C4-2B (cell line): ENCODE measurements at regions not wholly inside any gene's neighbourhood (a gene's known extent, or its start where the extent isn't known, plus 50 kb on each side); places are given as distances from the start of the nearest gene placed in this dataset.

Experiments used
- CTCF ChIP-seq: fragments of 450-650 bp; conservative IDR thresholded peaks from 2 replicates; pipeline ENCODE4 v1.5.1; 2017; ENCODE audit warnings: mild to moderate bottlenecking
- ZFX ChIP-seq: fragments of 450-650 bp; IDR thresholded peaks from 2 replicates; pipeline ENCODE4 v1.6.1; 2017

GRCh38 chr18:62457877-62458276 lies 64.9 kb upstream of the ZCCHC2 start:
- no peak for TF ChIP-seq CTCF
- TF ChIP-seq ZFX, result no peak
